ENCODE measurements at regions not wholly inside any gene's neighbourhood (a gene's known extent, or its start where the extent isn't known, plus 50 kb on each side); places are given as distances from the start of the nearest gene placed in this dataset.

DNA sequence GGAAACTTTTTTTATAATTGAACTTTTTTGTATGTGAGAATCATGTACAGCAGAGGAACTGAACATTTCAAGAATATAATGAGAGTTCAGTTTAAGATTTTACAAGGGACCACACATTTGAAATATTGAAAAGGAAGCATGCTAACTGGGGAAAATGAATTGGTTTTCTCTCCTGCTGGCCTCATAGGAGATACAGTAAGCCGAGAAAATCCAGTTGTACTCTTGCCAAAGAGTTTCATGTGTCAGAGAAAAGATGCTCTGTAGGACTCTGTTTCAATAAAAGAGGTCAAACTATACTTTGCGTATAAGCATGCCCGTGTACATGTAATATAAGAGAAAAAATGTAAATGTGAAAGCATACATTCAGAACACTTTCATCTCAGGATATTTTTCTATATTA lies 393.5 kb upstream of the NRSN1 start:
- H3K9me2 ChIP-seq (ENCODE audit: insufficient read depth, low read length) = no peaks in the 10 kb centered on the region
- no peaks in the 10 kb centered on the region for H3K79me2 ChIP-seq (replicated peaks; ENCODE audit: insufficient read depth, low read length)
- no peaks in the 10 kb centered on the region for H3K9me3 ChIP-seq (ENCODE audit: low read length)
- H3K4me2 ChIP-seq (ENCODE audit: low read length) = no peak overlapping the region
- H3K4me3 ChIP-seq (ENCODE audit: low read length) = no peak overlapping the region
- no peak for TF ChIP-seq POLR2AphosphoS5 (IDR thresholded peaks at IDR 0.05)
- TF ChIP-seq SMC3 (conservative IDR thresholded peaks at IDR 0.05; ENCODE audit: poor library complexity) = no peak
- no peak overlapping the region for H3K27ac ChIP-seq (ENCODE audit: low read length)
- H4K20me1 ChIP-seq (ENCODE audit: insufficient read depth) = no peaks in the 10 kb centered on the region
- H3F3A ChIP-seq (ENCODE audit: insufficient read depth, low read length, poor library complexity, severe bottlenecking) = no peaks in the 10 kb centered on the region
- H3K27me3 ChIP-seq (ENCODE audit: insufficient read depth, low read depth, low read length) = no peaks in the 10 kb centered on the region
- no peak overlapping the region for H2AFZ ChIP-seq (ENCODE audit: low read depth, low read length)
- H3K36me3 ChIP-seq (ENCODE audit: insufficient read depth, low read length) = no peaks in the 10 kb centered on the region
- no peak overlapping the region for H3K9ac ChIP-seq (ENCODE audit: low read length)

DNA sequence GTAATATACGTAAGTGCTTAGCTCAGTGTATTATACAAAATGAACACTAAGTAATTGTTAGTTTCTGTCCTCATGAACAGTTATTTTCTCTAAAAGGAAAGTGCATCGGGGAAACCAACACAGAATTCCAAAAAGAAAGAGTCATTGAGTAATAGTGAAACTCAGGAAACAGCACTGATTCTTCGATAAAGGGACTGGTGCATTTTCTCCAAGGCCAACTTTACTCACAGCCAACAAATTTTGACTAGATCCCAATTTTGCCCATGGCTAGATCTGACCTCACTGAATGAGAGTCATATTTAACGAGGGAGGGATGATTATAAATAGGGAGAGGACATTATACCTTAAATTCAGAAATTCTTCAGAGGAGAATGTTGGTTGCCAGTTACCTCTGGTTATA lies 390.9 kb upstream of the NRSN1 start:
- TF ChIP-seq POLR2AphosphoS5 (IDR thresholded peaks at IDR 0.05) (no peak), SMC3 (conservative IDR thresholded peaks at IDR 0.05; ENCODE audit: poor library complexity) (no peak), RAD21 (conservative IDR thresholded peaks at IDR 0.05) (no peak), TAF1 (IDR thresholded peaks at IDR 0.05; ENCODE audit: low read depth) (no peak), EP300 (conservative IDR thresholded peaks at IDR 0.05; ENCODE audit: poor library complexity, severe bottlenecking) (no peak), EZH2 (IDR thresholded peaks at IDR 0.05; ENCODE audit: borderline replicate concordance, insufficient read depth, low read length, poor library complexity, severe bottlenecking) (no peak), MXI1 (conservative IDR thresholded peaks at IDR 0.05; ENCODE audit: poor library complexity, severe bottlenecking) (no peak)
- TF ChIP-seq, protein P1, sequence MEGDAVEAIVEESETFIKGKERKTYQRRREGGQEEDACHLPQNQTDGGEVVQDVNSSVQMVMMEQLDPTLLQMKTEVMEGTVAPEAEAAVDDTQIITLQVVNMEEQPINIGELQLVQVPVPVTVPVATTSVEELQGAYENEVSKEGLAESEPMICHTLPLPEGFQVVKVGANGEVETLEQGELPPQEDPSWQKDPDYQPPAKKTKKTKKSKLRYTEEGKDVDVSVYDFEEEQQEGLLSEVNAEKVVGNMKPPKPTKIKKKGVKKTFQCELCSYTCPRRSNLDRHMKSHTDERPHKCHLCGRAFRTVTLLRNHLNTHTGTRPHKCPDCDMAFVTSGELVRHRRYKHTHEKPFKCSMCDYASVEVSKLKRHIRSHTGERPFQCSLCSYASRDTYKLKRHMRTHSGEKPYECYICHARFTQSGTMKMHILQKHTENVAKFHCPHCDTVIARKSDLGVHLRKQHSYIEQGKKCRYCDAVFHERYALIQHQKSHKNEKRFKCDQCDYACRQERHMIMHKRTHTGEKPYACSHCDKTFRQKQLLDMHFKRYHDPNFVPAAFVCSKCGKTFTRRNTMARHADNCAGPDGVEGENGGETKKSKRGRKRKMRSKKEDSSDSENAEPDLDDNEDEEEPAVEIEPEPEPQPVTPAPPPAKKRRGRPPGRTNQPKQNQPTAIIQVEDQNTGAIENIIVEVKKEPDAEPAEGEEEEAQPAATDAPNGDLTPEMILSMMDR (IDR thresholded peaks at IDR 0.05; ENCODE audit: poor library complexity, severe bottlenecking) = no peak
- TF ChIP-seq, protein P2, sequence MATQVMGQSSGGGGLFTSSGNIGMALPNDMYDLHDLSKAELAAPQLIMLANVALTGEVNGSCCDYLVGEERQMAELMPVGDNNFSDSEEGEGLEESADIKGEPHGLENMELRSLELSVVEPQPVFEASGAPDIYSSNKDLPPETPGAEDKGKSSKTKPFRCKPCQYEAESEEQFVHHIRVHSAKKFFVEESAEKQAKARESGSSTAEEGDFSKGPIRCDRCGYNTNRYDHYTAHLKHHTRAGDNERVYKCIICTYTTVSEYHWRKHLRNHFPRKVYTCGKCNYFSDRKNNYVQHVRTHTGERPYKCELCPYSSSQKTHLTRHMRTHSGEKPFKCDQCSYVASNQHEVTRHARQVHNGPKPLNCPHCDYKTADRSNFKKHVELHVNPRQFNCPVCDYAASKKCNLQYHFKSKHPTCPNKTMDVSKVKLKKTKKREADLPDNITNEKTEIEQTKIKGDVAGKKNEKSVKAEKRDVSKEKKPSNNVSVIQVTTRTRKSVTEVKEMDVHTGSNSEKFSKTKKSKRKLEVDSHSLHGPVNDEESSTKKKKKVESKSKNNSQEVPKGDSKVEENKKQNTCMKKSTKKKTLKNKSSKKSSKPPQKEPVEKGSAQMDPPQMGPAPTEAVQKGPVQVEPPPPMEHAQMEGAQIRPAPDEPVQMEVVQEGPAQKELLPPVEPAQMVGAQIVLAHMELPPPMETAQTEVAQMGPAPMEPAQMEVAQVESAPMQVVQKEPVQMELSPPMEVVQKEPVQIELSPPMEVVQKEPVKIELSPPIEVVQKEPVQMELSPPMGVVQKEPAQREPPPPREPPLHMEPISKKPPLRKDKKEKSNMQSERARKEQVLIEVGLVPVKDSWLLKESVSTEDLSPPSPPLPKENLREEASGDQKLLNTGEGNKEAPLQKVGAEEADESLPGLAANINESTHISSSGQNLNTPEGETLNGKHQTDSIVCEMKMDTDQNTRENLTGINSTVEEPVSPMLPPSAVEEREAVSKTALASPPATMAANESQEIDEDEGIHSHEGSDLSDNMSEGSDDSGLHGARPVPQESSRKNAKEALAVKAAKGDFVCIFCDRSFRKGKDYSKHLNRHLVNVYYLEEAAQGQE (IDR thresholded peaks at IDR 0.05; ENCODE audit: borderline replicate concordance) = no peak
- no peaks in the 10 kb centered on the region for H3F3A ChIP-seq (ENCODE audit: insufficient read depth, low read length, poor library complexity, severe bottlenecking)
- H3K36me3 ChIP-seq (ENCODE audit: insufficient read depth, low read length) = no peaks in the 10 kb centered on the region
- no peak overlapping the region for H3K9ac ChIP-seq (ENCODE audit: low read length)
- no peaks in the 10 kb centered on the region for H3K9me2 ChIP-seq (ENCODE audit: insufficient read depth, low read length)
- H3K9me3 ChIP-seq (ENCODE audit: low read length) = no peaks in the 10 kb centered on the region
- H3K4me2 ChIP-seq (ENCODE audit: low read length) = no peak overlapping the region
- H3K27me3 ChIP-seq (ENCODE audit: insufficient read depth, low read depth, low read length) = no peaks in the 10 kb centered on the region
- H4K20me1 ChIP-seq (ENCODE audit: insufficient read depth) = no peaks in the 10 kb centered on the region
- no peak overlapping the region for H3K27ac ChIP-seq (ENCODE audit: low read length)
- H2AFZ ChIP-seq (ENCODE audit: low read depth, low read length) = no peak overlapping the region
- no peak overlapping the region for H3K4me3 ChIP-seq (ENCODE audit: low read length)
- no peaks in the 10 kb centered on the region for H3K79me2 ChIP-seq (replicated peaks; ENCODE audit: insufficient read depth, low read length)

DNA sequence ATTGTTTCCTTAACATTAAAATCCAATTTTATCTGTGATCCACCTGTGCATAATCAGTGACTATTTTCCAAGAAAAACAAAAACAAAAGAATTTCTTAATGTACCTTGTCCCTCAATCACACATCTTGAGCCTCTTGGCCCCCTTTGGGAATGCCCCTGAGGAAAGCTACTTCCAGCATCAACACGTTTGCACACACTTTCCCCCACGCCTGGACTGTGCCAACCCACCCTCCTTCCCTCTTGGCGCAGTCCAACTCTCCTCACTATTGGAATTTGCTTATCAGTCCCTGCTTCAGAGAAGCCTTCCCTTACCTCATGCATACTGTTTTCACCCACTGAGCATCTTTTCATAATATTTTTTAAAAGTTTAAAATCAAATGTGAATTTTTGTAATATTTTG lies 389.4 kb upstream of the NRSN1 start:
- H4K20me1 ChIP-seq (ENCODE audit: insufficient read depth) = no peaks in the 10 kb centered on the region
- H3K27ac ChIP-seq (ENCODE audit: low read length) = no peak overlapping the region
- H2AFZ ChIP-seq (ENCODE audit: low read depth, low read length) = no peak overlapping the region
- H3K79me2 ChIP-seq (replicated peaks; ENCODE audit: insufficient read depth, low read length) = no peaks in the 10 kb centered on the region
- H3K9me2 ChIP-seq (ENCODE audit: insufficient read depth, low read length) = no peaks in the 10 kb centered on the region
- no peaks in the 10 kb centered on the region for H3K36me3 ChIP-seq (ENCODE audit: insufficient read depth, low read length)
- no peak overlapping the region for H3K4me3 ChIP-seq (ENCODE audit: low read length)
- no peak overlapping the region for H3K9ac ChIP-seq (ENCODE audit: low read length)
- no peaks in the 10 kb centered on the region for H3F3A ChIP-seq (ENCODE audit: insufficient read depth, low read length, poor library complexity, severe bottlenecking)
- no peaks in the 10 kb centered on the region for H3K27me3 ChIP-seq (ENCODE audit: insufficient read depth, low read depth, low read length)
- no peaks in the 10 kb centered on the region for H3K9me3 ChIP-seq (ENCODE audit: low read length)
- TF ChIP-seq MXI1 (conservative IDR thresholded peaks at IDR 0.05; ENCODE audit: poor library complexity, severe bottlenecking) = no peak
- TF ChIP-seq, protein P2 (IDR thresholded peaks at IDR 0.05; ENCODE audit: borderline replicate concordance) = no peak
- TF ChIP-seq POLR2AphosphoS5 (IDR thresholded peaks at IDR 0.05) = no peak
- TF ChIP-seq, protein P1 (IDR thresholded peaks at IDR 0.05; ENCODE audit: poor library complexity, severe bottlenecking) = no peak
- no peak for TF ChIP-seq EP300 (conservative IDR thresholded peaks at IDR 0.05; ENCODE audit: poor library complexity, severe bottlenecking)
- no peak for TF ChIP-seq EZH2 (IDR thresholded peaks at IDR 0.05; ENCODE audit: borderline replicate concordance, insufficient read depth, low read length, poor library complexity, severe bottlenecking)
- no peak for TF ChIP-seq RAD21 (conservative IDR thresholded peaks at IDR 0.05)
- H3K4me2 ChIP-seq (ENCODE audit: low read length) = no peak overlapping the region

Data from neural cell (in vitro differentiated cells).